Liver (tissue), 7 donors: ENCODE measurements at regions not wholly inside any gene's neighbourhood (a gene's known extent, or its start where the extent isn't known, plus 50 kb on each side); places are given as distances from the start of the nearest gene placed in this dataset.

Experiments
- DNase-seq: peaks from one replicate; pipeline ENCODE4 v3.0.0-alpha.2; 2017; ENCODE audit warnings: low spot score
- H3K27ac ChIP-seq, 2 donors: one replicate each; pipeline ENCODE4 v1.7.0; 2013; ENCODE audit warnings: inconsistent platforms in 2 of 2, low read length in 2 of 2, control low read depth in 1 of 2, low read depth in 1 of 2, mild to moderate bottlenecking in 1 of 2
- H3K27me3 ChIP-seq, 4 donors: one replicate each; pipeline versions ENCODE4 v1.6.1 to v1.7.0; 2013; ENCODE audit warnings: low read length in 3 of 4, inconsistent platforms in 1 of 4, mild to moderate bottlenecking in 1 of 4, moderate library complexity in 1 of 4; ENCODE audit not compliant: control insufficient read depth in 4 of 4, insufficient read depth in 4 of 4
- H3K36me3 ChIP-seq, 4 donors: one replicate each; pipeline versions ENCODE4 v1.6.1 to v1.7.0; 2013; ENCODE audit warnings: low read length in 3 of 4, mild to moderate bottlenecking in 3 of 4, low read depth in 1 of 4, moderate library complexity in 1 of 4; ENCODE audit not compliant: control insufficient read depth in 4 of 4, insufficient read depth in 3 of 4
- H3K4me1 ChIP-seq, 4 donors: one replicate each; pipeline versions ENCODE4 v1.6.1 to v1.7.0; 2013; ENCODE audit warnings: low read length in 3 of 4, mild to moderate bottlenecking in 3 of 4, moderate library complexity in 1 of 4; ENCODE audit not compliant: control insufficient read depth in 4 of 4, insufficient read depth in 4 of 4
- H3K4me3 ChIP-seq, 3 donors: one replicate each; pipeline versions ENCODE4 v1.6.1 to v1.7.0; 2013; ENCODE audit warnings: low read length in 3 of 3, control low read depth in 1 of 3, low read depth in 1 of 3, mild to moderate bottlenecking in 1 of 3
- H3K9ac ChIP-seq, 2 donors: one replicate each; pipeline ENCODE4 v1.7.0; 2013; ENCODE audit warnings: low read length in 2 of 2, mild to moderate bottlenecking in 2 of 2, moderate library complexity in 2 of 2, control low read depth in 1 of 2, low read depth in 1 of 2
- H3K9me3 ChIP-seq, 4 donors: one replicate each; pipeline versions ENCODE4 v1.6.1 to v1.7.0; 2013; ENCODE audit warnings: low read length in 3 of 4; ENCODE audit not compliant: control insufficient read depth in 4 of 4
- ATF3 ChIP-seq: IDR thresholded peaks from 2 replicates; pipeline ENCODE4 v1.6.1; 2016; ENCODE audit warnings: antibody characterized with exemption
- EGR1 ChIP-seq, 2 donors: IDR thresholded peaks; 2 replicates each; pipeline ENCODE4 v1.6.1; 2016 to 2018; ENCODE audit warnings: antibody characterized with exemption in 2 of 2, low read depth in 2 of 2
- FOXA1 ChIP-seq: IDR thresholded peaks from 2 replicates; pipeline ENCODE4 v1.6.1; 2016; ENCODE audit warnings: antibody characterized with exemption
- FOXA2 ChIP-seq: IDR thresholded peaks from 2 replicates; pipeline ENCODE4 v1.6.1; 2016; ENCODE audit warnings: antibody characterized with exemption
- GABPA ChIP-seq, 2 donors: IDR thresholded peaks in 1 of 2; conservative IDR thresholded peaks in 1 of 2; 2 replicates each; pipeline ENCODE4 v1.6.1; 2016; ENCODE audit warnings: antibody characterized with exemption in 2 of 2, mild to moderate bottlenecking in 1 of 2, moderate library complexity in 1 of 2
- HNF4A ChIP-seq, 2 donors: conservative IDR thresholded peaks; 2 replicates each; pipeline ENCODE4 v1.6.1; 2016; ENCODE audit warnings: antibody characterized with exemption in 2 of 2, mild to moderate bottlenecking in 2 of 2
- HNF4G ChIP-seq: IDR thresholded peaks from 2 replicates; pipeline ENCODE4 v1.6.1; 2016; ENCODE audit warnings: antibody characterized with exemption
- JUND ChIP-seq, 2 donors: IDR thresholded peaks; 2 replicates each; pipeline ENCODE4 v1.6.1; 2016; ENCODE audit warnings: antibody characterized with exemption in 2 of 2
- NR2F2 ChIP-seq: IDR thresholded peaks from 2 replicates; pipeline ENCODE4 v1.6.1; 2016; ENCODE audit warnings: antibody characterized with exemption
- RAD21 ChIP-seq, 2 donors: IDR thresholded peaks; 2 replicates each; pipeline ENCODE4 v1.6.1; 2016; ENCODE audit warnings: antibody characterized with exemption in 2 of 2, mild to moderate bottlenecking in 2 of 2
- RXRA ChIP-seq, 2 donors: IDR thresholded peaks; 2 replicates each; pipeline ENCODE4 v1.6.1; 2017 to 2018; ENCODE audit warnings: antibody characterized with exemption in 2 of 2, mild to moderate bottlenecking in 1 of 2
- SP1 ChIP-seq: IDR thresholded peaks from 2 replicates; pipeline ENCODE4 v1.6.1; 2018; ENCODE audit warnings: antibody characterized with exemption, mild to moderate bottlenecking
- TAF1 ChIP-seq: conservative IDR thresholded peaks from 2 replicates; pipeline ENCODE4 v1.6.1; 2016; ENCODE audit warnings: antibody characterized with exemption, mild to moderate bottlenecking
- YY1 ChIP-seq: IDR thresholded peaks from 2 replicates; pipeline ENCODE4 v1.6.1; 2016; ENCODE audit warnings: antibody characterized with exemption, mild to moderate bottlenecking
- WGBS: extraction: QIAGEN DNeasy Blood & Tissue Kit; methylation state at CpG from one replicate; pipeline ENCODE4 v1.1.7; 2013; 5-methylcytosine and 5-hydroxymethylcytosine counted together
- TF ChIP-seq, protein P1 (sequence below): IDR thresholded peaks from 2 replicates; pipeline ENCODE4 v1.6.1; 2016; ENCODE audit warnings: antibody characterized with exemption
- TF ChIP-seq, protein P2 (sequence below): IDR thresholded peaks from 2 replicates; pipeline ENCODE4 v1.6.1; 2016; ENCODE audit warnings: antibody characterized with exemption, mild to moderate bottlenecking
- TF ChIP-seq, protein P3 (sequence below): IDR thresholded peaks from 2 replicates; pipeline ENCODE4 v1.6.1; 2016; ENCODE audit warnings: antibody characterized with exemption
- donor health status: healthy.
- donor health status: healthy.
- donor health status: healthy.
- donor health status: healthy.

- Histone ChIP-seq H3K4me3 (no peak overlapping the region), H3K27me3 (no peaks in the 10 kb centered on the region), H3K9me3 (no peaks in the 10 kb centered on the region), H3K4me1 (peaks cover 0 to 22% (median 18%) of the 10 kb centered on the region in 4 donors), H3K27ac (no peak overlapping the region), H3K9ac (no peak overlapping the region), H3K36me3 (no peaks in the 10 kb centered on the region)
- TF ChIP-seq GABPA (IDR thresholded peaks at IDR 0.05 in 1 of 2, conservative IDR thresholded peaks at IDR 0.05 in 1 of 2): no peak
- TF ChIP-seq, protein P1, sequence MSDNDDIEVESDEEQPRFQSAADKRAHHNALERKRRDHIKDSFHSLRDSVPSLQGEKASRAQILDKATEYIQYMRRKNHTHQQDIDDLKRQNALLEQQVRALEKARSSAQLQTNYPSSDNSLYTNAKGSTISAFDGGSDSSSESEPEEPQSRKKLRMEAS: no peak
- no peak for TF ChIP-seq HNF4G
- TF ChIP-seq FOXA2: no peak
- no peak for TF ChIP-seq NR2F2
- no peak for DNase-seq
- 77% methylated on average over 2 of the region's 2 CpGs for WGBS
Measured at GRCh38 chr17:68657576-68657975, 56.4 kb upstream of the FAM20A start.

GRCh38 chr17:68657166-68657565 is 56.0 kb upstream of the FAM20A start:
- peaks cover 0 to 18% (median 15%) of the 10 kb centered on the region in 4 donors for H3K4me1 ChIP-seq
- 89% methylated on average over 4 of the region's 4 CpGs for WGBS
- TF ChIP-seq FOXA1 (no peak), FOXA2 (no peak), JUND (IDR thresholded peaks at IDR 0.05) (no peak), NR2F2 (no peak), TAF1 (no peak), HNF4A (conservative IDR thresholded peaks at IDR 0.05) (no peak), ATF3 (no peak), SP1 (no peak), YY1 (no peak), RAD21 (IDR thresholded peaks at IDR 0.05) (no peak), RXRA (IDR thresholded peaks at IDR 0.05) (no peak)
- TF ChIP-seq, protein P1: no peak
- TF ChIP-seq, protein P2, sequence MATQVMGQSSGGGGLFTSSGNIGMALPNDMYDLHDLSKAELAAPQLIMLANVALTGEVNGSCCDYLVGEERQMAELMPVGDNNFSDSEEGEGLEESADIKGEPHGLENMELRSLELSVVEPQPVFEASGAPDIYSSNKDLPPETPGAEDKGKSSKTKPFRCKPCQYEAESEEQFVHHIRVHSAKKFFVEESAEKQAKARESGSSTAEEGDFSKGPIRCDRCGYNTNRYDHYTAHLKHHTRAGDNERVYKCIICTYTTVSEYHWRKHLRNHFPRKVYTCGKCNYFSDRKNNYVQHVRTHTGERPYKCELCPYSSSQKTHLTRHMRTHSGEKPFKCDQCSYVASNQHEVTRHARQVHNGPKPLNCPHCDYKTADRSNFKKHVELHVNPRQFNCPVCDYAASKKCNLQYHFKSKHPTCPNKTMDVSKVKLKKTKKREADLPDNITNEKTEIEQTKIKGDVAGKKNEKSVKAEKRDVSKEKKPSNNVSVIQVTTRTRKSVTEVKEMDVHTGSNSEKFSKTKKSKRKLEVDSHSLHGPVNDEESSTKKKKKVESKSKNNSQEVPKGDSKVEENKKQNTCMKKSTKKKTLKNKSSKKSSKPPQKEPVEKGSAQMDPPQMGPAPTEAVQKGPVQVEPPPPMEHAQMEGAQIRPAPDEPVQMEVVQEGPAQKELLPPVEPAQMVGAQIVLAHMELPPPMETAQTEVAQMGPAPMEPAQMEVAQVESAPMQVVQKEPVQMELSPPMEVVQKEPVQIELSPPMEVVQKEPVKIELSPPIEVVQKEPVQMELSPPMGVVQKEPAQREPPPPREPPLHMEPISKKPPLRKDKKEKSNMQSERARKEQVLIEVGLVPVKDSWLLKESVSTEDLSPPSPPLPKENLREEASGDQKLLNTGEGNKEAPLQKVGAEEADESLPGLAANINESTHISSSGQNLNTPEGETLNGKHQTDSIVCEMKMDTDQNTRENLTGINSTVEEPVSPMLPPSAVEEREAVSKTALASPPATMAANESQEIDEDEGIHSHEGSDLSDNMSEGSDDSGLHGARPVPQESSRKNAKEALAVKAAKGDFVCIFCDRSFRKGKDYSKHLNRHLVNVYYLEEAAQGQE: no peak
- H3K27me3 ChIP-seq: no peaks in the 10 kb centered on the region
- H3K9ac ChIP-seq: no peak overlapping the region
- H3K27ac ChIP-seq: no peak overlapping the region
- no peaks in the 10 kb centered on the region for H3K36me3 ChIP-seq
- H3K4me3 ChIP-seq: no peak overlapping the region
- no peaks in the 10 kb centered on the region for H3K9me3 ChIP-seq
- no peak for DNase-seq

GRCh38 chr17:68656666-68657065 is 55.5 kb upstream of the FAM20A start:
- Histone ChIP-seq H3K9me3 (no peaks in the 10 kb centered on the region), H3K4me3 (no peak overlapping the region), H3K27ac (no peak overlapping the region), H3K9ac (no peak overlapping the region), H3K4me1 (peaks cover 0 to 15% (median 11%) of the 10 kb centered on the region in 4 donors), H3K36me3 (no peaks in the 10 kb centered on the region), H3K27me3 (no peaks in the 10 kb centered on the region)
- 71% methylated on average over 4 of the region's 4 CpGs for WGBS
- no peak for DNase-seq
- TF ChIP-seq, protein P1: no peak
- TF ChIP-seq ATF3 (no peak), TAF1 (no peak), JUND (IDR thresholded peaks at IDR 0.05) (no peak), FOXA1 (no peak), HNF4A (conservative IDR thresholded peaks at IDR 0.05) (no peak), HNF4G (no peak), EGR1 (IDR thresholded peaks at IDR 0.05; ENCODE audit: low read depth in 2 of 2) (no peak), FOXA2 (no peak)
- TF ChIP-seq, protein P2: no peak
- TF ChIP-seq, protein P3, sequence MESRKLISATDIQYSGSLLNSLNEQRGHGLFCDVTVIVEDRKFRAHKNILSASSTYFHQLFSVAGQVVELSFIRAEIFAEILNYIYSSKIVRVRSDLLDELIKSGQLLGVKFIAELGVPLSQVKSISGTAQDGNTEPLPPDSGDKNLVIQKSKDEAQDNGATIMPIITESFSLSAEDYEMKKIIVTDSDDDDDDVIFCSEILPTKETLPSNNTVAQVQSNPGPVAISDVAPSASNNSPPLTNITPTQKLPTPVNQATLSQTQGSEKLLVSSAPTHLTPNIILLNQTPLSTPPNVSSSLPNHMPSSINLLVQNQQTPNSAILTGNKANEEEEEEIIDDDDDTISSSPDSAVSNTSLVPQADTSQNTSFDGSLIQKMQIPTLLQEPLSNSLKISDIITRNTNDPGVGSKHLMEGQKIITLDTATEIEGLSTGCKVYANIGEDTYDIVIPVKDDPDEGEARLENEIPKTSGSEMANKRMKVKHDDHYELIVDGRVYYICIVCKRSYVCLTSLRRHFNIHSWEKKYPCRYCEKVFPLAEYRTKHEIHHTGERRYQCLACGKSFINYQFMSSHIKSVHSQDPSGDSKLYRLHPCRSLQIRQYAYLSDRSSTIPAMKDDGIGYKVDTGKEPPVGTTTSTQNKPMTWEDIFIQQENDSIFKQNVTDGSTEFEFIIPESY: no peak
